SW 1271 (cell line): ENCODE measurements at regions not wholly inside any gene's neighbourhood (a gene's known extent, or its start where the extent isn't known, plus 50 kb on each side); places are given as distances from the start of the nearest gene placed in this dataset.
A peak's percentile ranks its signal among the peaks of the same experiment; 100 is the strongest.

Experiments used
- DNase-seq, 2 experiments: peaks; one replicate each; lab custom pipeline; 2025; lab: John Stamatoyannopoulos, UW

- DNase-seq, result no peak
Observed at GRCh38 chr19:32176591-32176990, 168.8 kb upstream of the ZNF507 start.

GRCh38 chr19:32177686-32178085 lies 167.7 kb upstream of the ZNF507 start:
- no peak for DNase-seq

- DNase-seq, result no peak
Observed at GRCh38 chr19:32178401-32178800, 167.0 kb upstream of the ZNF507 start.

- no peak for DNase-seq
Observed at GRCh38 chr19:32178956-32179355, 166.5 kb upstream of the ZNF507 start.

GRCh38 chr19:32181216-32181920 lies 164.0 kb upstream of the ZNF507 start:
- no peak for DNase-seq

- no peak for DNase-seq
Observed at GRCh38 chr19:32186542-32187330, 158.7 kb upstream of the ZNF507 start.

GRCh38 chr19:32188921-32189320 lies 156.5 kb upstream of the ZNF507 start:
- DNase-seq, result no peak

GRCh38 chr19:32189956-32190706 lies 155.3 kb upstream of the ZNF507 start:
- no peak for DNase-seq

GRCh38 chr19:32191921-32192320 lies 153.5 kb upstream of the ZNF507 start:
- DNase-seq, result no peak

- DNase-seq, result no peak
Observed at GRCh38 chr19:32195706-32196610, 149.5 kb upstream of the ZNF507 start.

- no peak for DNase-seq
Observed at GRCh38 chr19:32196690-32197420, 148.6 kb upstream of the ZNF507 start.

GRCh38 chr19:32197896-32198882 lies 147.2 kb upstream of the ZNF507 start:
- DNase-seq, result no peak

- no peak for DNase-seq
Observed at GRCh38 chr19:32199501-32200040, 145.8 kb upstream of the ZNF507 start.

- DNase-seq, result no peak
Observed at GRCh38 chr19:32200312-32201038, 144.9 kb upstream of the ZNF507 start.

- no peak for DNase-seq
Observed at GRCh38 chr19:32201211-32201610, 144.2 kb upstream of the ZNF507 start.

- peak in 1 of 2 experiments; percentile 23 for DNase-seq
Observed at GRCh38 chr19:32201636-32202051, 143.8 kb upstream of the ZNF507 start.

- no peak for DNase-seq
Observed at GRCh38 chr19:32202244-32202643, 143.2 kb upstream of the ZNF507 start.

- DNase-seq, result no peak
Observed at GRCh38 chr19:32203161-32203560, 142.2 kb upstream of the ZNF507 start.

- DNase-seq, result peak in 1 of 2 experiments; percentile 7
Observed at GRCh38 chr19:32206065-32206464, 139.3 kb upstream of the ZNF507 start.
